Thyroid gland (tissue), 4 donors: ENCODE measurements at regions not wholly inside any gene's neighbourhood (a gene's known extent, or its start where the extent isn't known, plus 50 kb on each side); places are given as distances from the start of the nearest gene placed in this dataset.

Experiments used
- DNase-seq, 2 donors: peaks; one replicate each; pipeline ENCODE4 v3.0.0-alpha.2; 2019
- H3K27ac ChIP-seq, 3 donors: fragments of 200-600 bp; sonication (generic); 1 replicate in 2 of 3; 2 replicates in 1 of 3; pipeline ENCODE4 v1.5.1; 2016 to 2019; ENCODE audit warnings: mild to moderate bottlenecking in 1 of 3, moderate library complexity in 1 of 3
- H3K27me3 ChIP-seq: fragments of 200-600 bp; sonication (generic); one replicate; pipeline ENCODE4 v1.5.1; 2019
- H3K36me3 ChIP-seq, 2 donors: fragments of 200-600 bp; sonication (generic); one replicate each; pipeline ENCODE4 v1.5.1; 2016 to 2019
- H3K4me1 ChIP-seq, 2 donors: fragments of 200-600 bp; sonication (generic); one replicate each; pipeline ENCODE4 v1.5.1; 2017 to 2019
- H3K4me3 ChIP-seq, 3 donors: fragments of 200-600 bp; sonication (generic); replicated peaks in 1 of 3; 1 replicate in 2 of 3; 2 replicates in 1 of 3; pipeline ENCODE4 v1.5.1; 2016; ENCODE audit warnings: mild to moderate bottlenecking in 1 of 3
- H3K9me3 ChIP-seq: fragments of 200-600 bp; sonication (generic); one replicate; pipeline ENCODE4 v1.5.1; 2017
- CTCF ChIP-seq, 6 experiments: fragments of 200-600 bp in 3 of 6; fragments of 450-650 bp in 3 of 6; sonication (generic) in 3 of 6; IDR thresholded peaks; one replicate each; pipeline ENCODE4 v1.5.1; 2016 to 2019; ENCODE audit warnings: antibody characterized with exemption in 6 of 6, mild to moderate bottlenecking in 2 of 6, inconsistent platforms in 1 of 6, moderate library complexity in 1 of 6
- POLR2A ChIP-seq, 2 donors: fragments of 450-650 bp; IDR thresholded peaks; one replicate each; pipeline ENCODE4 v1.6.1; 2017; ENCODE audit warnings: antibody characterized with exemption in 2 of 2, mild to moderate bottlenecking in 2 of 2, moderate library complexity in 1 of 2
- WGBS, 2 donors: methylation state at CpG; one replicate each; pipeline ENCODE4 v1.1.5; 2017; 5-methylcytosine and 5-hydroxymethylcytosine counted together
- intact Hi-C: fragments of 100-400 bp; cut with DNase I; formaldehyde crosslinking; loops from one replicate; pipeline ENCODE4 v1.15.1; 2023

GRCh38 chr17:65423346-65424140 is 137.9 kb downstream of the AXIN2 start:
- TF ChIP-seq POLR2A (IDR thresholded peaks at IDR 0.05): no peak
- TF ChIP-seq CTCF (IDR thresholded peaks at IDR 0.05): no peak
- no peaks in the 10 kb centered on the region for H3K36me3 ChIP-seq
- H3K27ac ChIP-seq: no peak overlapping the region
- H3K27me3 ChIP-seq: no peaks in the 10 kb centered on the region
- no peak overlapping the region for H3K4me3 ChIP-seq
- no peaks in the 10 kb centered on the region for H3K9me3 ChIP-seq
- no peaks in the 10 kb centered on the region for H3K4me1 ChIP-seq
- WGBS, 2 donors: 67 to 68% methylated on average over 9 of the region's 9 CpGs
- DNase-seq: no peak
- intact Hi-C loops: no loop called here

DNA sequence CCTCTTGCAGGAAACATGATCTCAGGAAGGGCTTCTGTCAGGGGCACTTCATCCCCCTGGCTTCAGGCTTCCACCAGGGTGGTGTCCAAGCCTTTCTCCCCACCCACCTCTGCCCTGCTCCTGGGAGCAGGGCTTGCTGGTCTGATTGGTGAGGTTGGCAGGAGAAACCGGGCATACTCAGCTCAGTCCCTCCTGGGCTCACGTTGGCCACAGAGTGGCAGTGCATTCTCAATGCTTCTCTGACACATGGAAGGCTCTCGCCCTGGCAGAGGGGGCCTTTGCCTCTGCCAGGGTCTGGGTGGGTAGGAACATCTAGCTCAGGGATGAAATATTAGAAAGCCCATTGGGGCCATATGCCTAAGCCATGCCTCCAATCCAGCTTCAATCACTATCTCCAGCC is 142.8 kb downstream of the AXIN2 start:
- Histone ChIP-seq H3K27ac (no peak overlapping the region), H3K4me1 (no peaks in the 10 kb centered on the region), H3K9me3 (no peaks in the 10 kb centered on the region), H3K36me3 (no peaks in the 10 kb centered on the region), H3K27me3 (no peaks in the 10 kb centered on the region), H3K4me3 (no peak overlapping the region)
- peak; percentile 35 to 38 for DNase-seq
- intact Hi-C loops: no loop called here
- 80% methylated on average over 1 of the region's 3 CpGs; no CpG with 5 or more reads in 1 of the 2 donors for WGBS, 2 donors
- TF ChIP-seq POLR2A (IDR thresholded peaks at IDR 0.05) (no peak), CTCF (IDR thresholded peaks at IDR 0.05) (peak in 3 of 6 experiments; percentile 22 to 33 (median 26))

- intact Hi-C loops: no loop called here
- H3K27ac ChIP-seq: no peak overlapping the region
- WGBS, 2 donors: 90 to 94% methylated on average over 7 of the region's 7 CpGs
Measured at GRCh38 chr17:65417406-65418221, 143.8 kb downstream of the AXIN2 start.

DNA sequence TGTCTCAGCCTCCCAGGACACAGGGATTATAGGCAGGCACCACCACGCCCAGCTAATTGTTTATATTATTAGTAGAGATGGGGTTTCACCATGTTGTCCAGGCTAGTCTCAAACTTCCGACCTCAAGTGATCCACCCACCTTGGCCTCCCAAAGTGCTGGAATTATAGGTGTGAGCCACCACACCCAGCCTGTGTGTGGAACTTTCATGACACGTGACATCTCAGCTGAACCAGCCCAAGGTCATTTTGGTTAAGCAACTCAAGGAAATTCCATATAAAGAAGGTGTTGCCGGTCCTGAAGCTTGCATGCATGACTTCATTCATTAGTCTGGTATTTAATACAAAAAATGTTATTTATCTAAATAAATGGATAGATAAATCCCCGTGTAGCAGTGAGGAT is 145.5 kb downstream of the AXIN2 start:
- TF ChIP-seq POLR2A (IDR thresholded peaks at IDR 0.05) (no peak), CTCF (IDR thresholded peaks at IDR 0.05) (no peak)
- Histone ChIP-seq H3K36me3 (no peaks in the 10 kb centered on the region), H3K9me3 (no peaks in the 10 kb centered on the region), H3K4me1 (no peaks in the 10 kb centered on the region), H3K27me3 (no peaks in the 10 kb centered on the region), H3K27ac (no peak overlapping the region), H3K4me3 (no peak overlapping the region)
- 89 to 90% methylated on average over 5 of the region's 5 CpGs for WGBS, 2 donors
- intact Hi-C loops: no loop called here
- no peak for DNase-seq

More at GRCh38 chr17:65417406-65418221, 143.8 kb downstream of the AXIN2 start:
- Histone ChIP-seq H3K36me3 (no peaks in the 10 kb centered on the region), H3K4me1 (no peaks in the 10 kb centered on the region), H3K27me3 (no peaks in the 10 kb centered on the region), H3K4me3 (no peak overlapping the region), H3K9me3 (no peaks in the 10 kb centered on the region)
- DNase-seq: no peak
- no peak for TF ChIP-seq POLR2A (IDR thresholded peaks at IDR 0.05)
- TF ChIP-seq CTCF (IDR thresholded peaks at IDR 0.05): no peak

GRCh38 chr17:65413390-65413789 is 148.1 kb downstream of the AXIN2 start:
- Histone ChIP-seq H3K4me1 (no peaks in the 10 kb centered on the region), H3K4me3 (no peak overlapping the region), H3K36me3 (no peaks in the 10 kb centered on the region), H3K27me3 (no peaks in the 10 kb centered on the region), H3K27ac (no peak overlapping the region), H3K9me3 (no peaks in the 10 kb centered on the region)
- WGBS, 2 donors: 91 to 95% methylated on average over 2 of the region's 2 CpGs
- no peak for TF ChIP-seq CTCF (IDR thresholded peaks at IDR 0.05)
- TF ChIP-seq POLR2A (IDR thresholded peaks at IDR 0.05): no peak
- DNase-seq: no peak
- intact Hi-C loops: no loop called here
